ENCODE measurements at regions not wholly inside any gene's neighbourhood (a gene's known extent, or its start where the extent isn't known, plus 50 kb on each side); places are given as distances from the start of the nearest gene placed in this dataset.

- no peak overlapping the region for H3K4me3 Mint-ChIP-seq (ENCODE audit: unreplicated experiment)
- no peaks in the 10 kb centered on the region for H3K27me3 Mint-ChIP-seq (ENCODE audit: low read depth, unreplicated experiment)
- Histone ChIP-seq H3K4me1 (ENCODE audit: insufficient read depth, low read length) (peaks cover 6% of the 10 kb centered on the region), H3K9me3 (ENCODE audit: insufficient read depth, low read depth, low read length) (no peaks in the 10 kb centered on the region), H3K4me2 (ENCODE audit: low read length) (no peak overlapping the region), H3K79me2 (ENCODE audit: insufficient read depth, low read length) (no peaks in the 10 kb centered on the region), H3K36me3 (ENCODE audit: insufficient read depth, low read length) (no peaks in the 10 kb centered on the region), H3K4me3 (ENCODE audit: insufficient read depth, low read depth, low read length) (no peak overlapping the region), H3K27me3 (ENCODE audit: insufficient read depth, low read length) (no peaks in the 10 kb centered on the region), H3K9ac (ENCODE audit: low read length) (no peak overlapping the region), H2AFZ (ENCODE audit: low read depth, low read length) (no peak overlapping the region), H4K20me1 (ENCODE audit: insufficient read depth, low read length) (no peaks in the 10 kb centered on the region), H3K27ac (ENCODE audit: low read depth, low read length) (no peak overlapping the region)
- H3K9me3 Mint-ChIP-seq (ENCODE audit: unreplicated experiment), result peaks cover 3% of the 10 kb centered on the region
- FAIRE-seq (no peak), DNase-seq (ENCODE audit: low read depth) (no peak)
- no peak overlapping the region for H3K27ac Mint-ChIP-seq (ENCODE audit: unreplicated experiment)
- TF ChIP-seq CTCF (IDR thresholded peaks at IDR 0.05; ENCODE audit: insufficient read depth, low read depth, low read length), result no peak
- no peak for TF ChIP-seq EZH2 (IDR thresholded peaks at IDR 0.05; ENCODE audit: insufficient read depth, low read length)
- H3K4me1 Mint-ChIP-seq (ENCODE audit: low read depth, unreplicated experiment), result no peaks in the 10 kb centered on the region
- H3K36me3 Mint-ChIP-seq (ENCODE audit: low read depth, unreplicated experiment), result no peaks in the 10 kb centered on the region
Observed at GRCh38 chr2:150705767-150706166, 218.3 kb upstream of the RND3 start.

GRCh38 chr2:150705357-150705756 is 217.9 kb upstream of the RND3 start:
- Mint-ChIP-seq H3K27ac (ENCODE audit: unreplicated experiment) (no peak overlapping the region), H3K9me3 (ENCODE audit: unreplicated experiment) (peaks cover 3% of the 10 kb centered on the region), H3K36me3 (ENCODE audit: low read depth, unreplicated experiment) (no peaks in the 10 kb centered on the region), H3K4me3 (ENCODE audit: unreplicated experiment) (no peak overlapping the region), H3K27me3 (ENCODE audit: low read depth, unreplicated experiment) (no peaks in the 10 kb centered on the region), H3K4me1 (ENCODE audit: low read depth, unreplicated experiment) (no peaks in the 10 kb centered on the region)
- TF ChIP-seq CTCF (IDR thresholded peaks at IDR 0.05; ENCODE audit: insufficient read depth, low read depth, low read length), result no peak
- TF ChIP-seq EZH2 (IDR thresholded peaks at IDR 0.05; ENCODE audit: insufficient read depth, low read length), result no peak
- Histone ChIP-seq H3K27ac (ENCODE audit: low read depth, low read length) (no peak overlapping the region), H3K27me3 (ENCODE audit: insufficient read depth, low read length) (no peaks in the 10 kb centered on the region), H3K9me3 (ENCODE audit: insufficient read depth, low read depth, low read length) (no peaks in the 10 kb centered on the region), H3K79me2 (ENCODE audit: insufficient read depth, low read length) (no peaks in the 10 kb centered on the region), H3K4me3 (ENCODE audit: insufficient read depth, low read depth, low read length) (no peak overlapping the region), H3K9ac (ENCODE audit: low read length) (no peak overlapping the region), H2AFZ (ENCODE audit: low read depth, low read length) (no peak overlapping the region), H3K4me1 (ENCODE audit: insufficient read depth, low read length) (peaks cover 6% of the 10 kb centered on the region), H3K36me3 (ENCODE audit: insufficient read depth, low read length) (no peaks in the 10 kb centered on the region), H3K4me2 (ENCODE audit: low read length) (no peak overlapping the region), H4K20me1 (ENCODE audit: insufficient read depth, low read length) (no peaks in the 10 kb centered on the region)
- FAIRE-seq, result no peak
- peak; percentile 68 for DNase-seq (ENCODE audit: low read depth)

GRCh38 chr2:150702791-150703190 is 215.3 kb upstream of the RND3 start:
- Mint-ChIP-seq H3K27ac (ENCODE audit: unreplicated experiment) (no peak overlapping the region), H3K4me1 (ENCODE audit: low read depth, unreplicated experiment) (no peaks in the 10 kb centered on the region), H3K9me3 (ENCODE audit: unreplicated experiment) (peaks cover 3% of the 10 kb centered on the region), H3K27me3 (ENCODE audit: low read depth, unreplicated experiment) (no peaks in the 10 kb centered on the region), H3K4me3 (ENCODE audit: unreplicated experiment) (no peak overlapping the region), H3K36me3 (ENCODE audit: low read depth, unreplicated experiment) (no peaks in the 10 kb centered on the region)
- no peak for TF ChIP-seq EZH2 (IDR thresholded peaks at IDR 0.05; ENCODE audit: insufficient read depth, low read length)
- no peak for TF ChIP-seq CTCF (IDR thresholded peaks at IDR 0.05; ENCODE audit: insufficient read depth, low read depth, low read length)
- Histone ChIP-seq H2AFZ (ENCODE audit: low read depth, low read length) (no peak overlapping the region), H3K27me3 (ENCODE audit: insufficient read depth, low read length) (no peaks in the 10 kb centered on the region), H3K27ac (ENCODE audit: low read depth, low read length) (no peak overlapping the region), H3K36me3 (ENCODE audit: insufficient read depth, low read length) (no peaks in the 10 kb centered on the region), H4K20me1 (ENCODE audit: insufficient read depth, low read length) (no peaks in the 10 kb centered on the region), H3K4me2 (ENCODE audit: low read length) (no peak overlapping the region), H3K4me3 (ENCODE audit: insufficient read depth, low read depth, low read length) (no peak overlapping the region), H3K9me3 (ENCODE audit: insufficient read depth, low read depth, low read length) (no peaks in the 10 kb centered on the region), H3K4me1 (ENCODE audit: insufficient read depth, low read length) (peaks cover 6% of the 10 kb centered on the region), H3K79me2 (ENCODE audit: insufficient read depth, low read length) (no peaks in the 10 kb centered on the region), H3K9ac (ENCODE audit: low read length) (no peak overlapping the region)
- FAIRE-seq (no peak), DNase-seq (ENCODE audit: low read depth) (no peak)

Measured in astrocyte (in vitro differentiated cells and primary cell).